GM21786 (cell line): ENCODE measurements at regions not wholly inside any gene's neighbourhood (a gene's known extent, or its start where the extent isn't known, plus 50 kb on each side); places are given as distances from the start of the nearest gene placed in this dataset.

Source experiments
- ATAC-seq: cut with Tn5 transposase; IDR thresholded peaks from one replicate; pipeline ENCODE4 v1.9.1; 2021; ENCODE audit not compliant: unreplicated experiment

DNA sequence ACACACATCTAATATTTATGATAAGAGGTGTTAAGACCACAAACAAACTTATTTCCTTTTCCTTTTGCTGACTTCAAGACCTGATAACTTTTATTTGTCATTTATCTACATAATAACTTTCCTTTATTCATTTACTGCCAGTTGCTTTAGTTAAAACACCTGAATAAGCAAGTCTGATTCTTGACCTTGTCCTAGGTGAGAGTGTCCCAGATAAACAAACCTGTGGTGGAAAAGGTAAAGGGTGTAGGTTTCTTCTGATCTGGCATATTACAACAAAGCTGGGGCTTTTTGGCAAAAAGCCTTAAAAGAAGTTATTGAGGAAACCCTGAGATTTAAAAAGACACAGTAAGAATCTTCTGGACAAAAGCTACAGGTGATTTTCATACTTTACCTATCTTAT is 191.5 kb downstream of the ZBBX start:
- ATAC-seq, result no peak

DNA sequence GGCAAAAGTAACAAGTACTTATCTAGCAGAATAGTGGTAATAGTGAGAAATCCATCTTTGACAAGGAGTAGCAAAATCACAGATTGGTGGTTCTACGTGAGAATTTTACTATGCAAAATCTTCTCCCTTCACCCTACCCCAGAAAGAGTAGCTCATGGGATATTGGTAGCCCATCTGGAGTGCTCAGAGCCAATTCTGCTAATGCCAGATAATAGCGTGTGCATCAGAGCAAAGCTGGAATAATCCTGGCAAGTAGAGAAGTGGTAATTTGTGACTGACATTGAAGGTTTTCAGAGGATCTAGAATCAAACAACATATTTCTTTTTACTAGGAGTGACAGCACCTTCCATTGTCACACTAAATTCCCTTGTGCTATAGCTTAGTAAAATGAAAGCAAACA is 192.9 kb downstream of the ZBBX start:
- no peak for ATAC-seq

DNA sequence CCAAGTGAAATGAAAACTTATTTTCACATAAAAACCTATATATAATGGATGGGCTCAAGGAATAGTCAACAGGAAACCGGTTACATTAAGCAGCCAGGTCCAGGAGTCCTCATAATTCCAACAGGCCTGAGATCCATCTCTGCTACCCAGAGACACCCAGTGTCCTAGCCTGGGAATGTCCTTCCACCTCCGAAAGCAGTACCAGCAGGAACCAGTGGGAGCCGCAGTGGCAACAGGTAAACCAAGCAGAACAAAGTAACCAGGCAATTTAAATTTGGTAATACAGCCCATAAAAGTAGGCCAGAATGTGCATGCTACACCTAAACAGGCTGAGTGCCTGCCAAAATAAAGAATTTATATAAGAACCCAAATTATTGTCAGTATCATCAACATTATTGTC is 195.6 kb downstream of the ZBBX start:
- no peak for ATAC-seq

DNA sequence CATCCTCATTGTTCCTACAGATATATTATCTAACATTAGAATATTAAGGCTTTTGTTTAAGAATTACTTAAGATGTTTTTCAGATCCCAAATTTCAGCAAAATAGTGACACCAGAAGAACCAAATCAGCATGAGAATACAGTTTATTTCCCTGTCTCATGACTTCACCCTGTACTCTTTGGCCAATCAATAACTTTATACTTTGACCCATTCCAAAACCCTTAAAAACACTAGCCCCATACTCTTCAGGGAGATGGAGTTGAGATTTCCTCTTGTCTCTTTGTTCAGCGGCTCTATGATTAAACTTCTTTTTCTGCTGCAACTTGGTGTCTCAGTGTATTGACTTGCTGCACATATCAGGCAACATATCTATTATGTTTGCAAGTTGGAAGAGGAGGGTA is 207.7 kb downstream of the ZBBX start:
- ATAC-seq, result no peak

DNA sequence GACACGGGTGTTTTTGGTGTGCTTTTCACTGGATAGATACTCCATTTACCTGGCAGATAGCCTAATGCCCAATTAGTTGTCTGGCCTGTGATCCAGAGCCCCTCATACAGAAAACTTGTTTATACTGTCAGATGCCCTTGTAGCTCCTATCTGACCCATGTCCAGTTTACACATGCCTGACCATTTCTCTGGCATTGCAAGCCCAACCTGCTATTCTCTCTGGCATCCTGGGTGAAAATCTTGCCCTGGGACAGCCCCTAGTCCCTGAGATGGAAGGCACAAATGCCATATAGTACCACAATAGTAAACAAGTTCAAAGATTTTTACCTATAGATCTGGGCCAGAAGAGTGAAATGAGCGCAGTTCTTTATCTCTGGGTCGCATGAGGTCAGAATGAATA is 212.6 kb downstream of the ZBBX start:
- no peak for ATAC-seq

DNA sequence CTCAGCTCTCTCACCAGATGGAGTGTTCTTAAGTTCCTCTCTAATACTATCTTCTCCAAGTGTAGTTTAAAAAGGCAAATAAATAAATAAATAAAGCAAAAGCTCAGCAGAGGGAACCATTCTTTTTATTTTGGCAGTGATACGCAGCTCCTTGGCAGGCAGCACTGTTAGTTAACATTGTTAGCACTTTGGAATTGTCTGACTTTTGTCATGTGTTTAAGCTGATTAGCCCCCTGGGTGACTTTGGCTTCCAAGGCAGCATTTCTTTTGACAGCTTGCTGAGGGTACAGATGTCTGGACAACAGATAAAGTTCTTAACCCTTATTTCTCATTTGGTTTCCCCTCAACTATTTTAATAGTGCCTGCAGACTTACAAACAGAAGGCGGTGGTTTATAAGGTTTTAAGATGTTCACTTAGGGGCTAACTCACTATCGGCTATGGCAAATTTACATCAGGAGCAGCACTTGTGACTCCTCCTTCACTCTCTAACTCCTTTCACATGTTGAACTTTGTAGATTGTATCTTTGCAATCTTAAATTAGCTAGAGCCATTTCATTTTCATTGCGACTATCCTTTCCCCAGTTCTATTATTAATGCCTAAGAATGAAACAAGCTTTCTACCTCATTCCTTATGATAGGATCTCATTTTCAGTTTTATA is 213.4 kb downstream of the ZBBX start:
- ATAC-seq, result no peak

DNA sequence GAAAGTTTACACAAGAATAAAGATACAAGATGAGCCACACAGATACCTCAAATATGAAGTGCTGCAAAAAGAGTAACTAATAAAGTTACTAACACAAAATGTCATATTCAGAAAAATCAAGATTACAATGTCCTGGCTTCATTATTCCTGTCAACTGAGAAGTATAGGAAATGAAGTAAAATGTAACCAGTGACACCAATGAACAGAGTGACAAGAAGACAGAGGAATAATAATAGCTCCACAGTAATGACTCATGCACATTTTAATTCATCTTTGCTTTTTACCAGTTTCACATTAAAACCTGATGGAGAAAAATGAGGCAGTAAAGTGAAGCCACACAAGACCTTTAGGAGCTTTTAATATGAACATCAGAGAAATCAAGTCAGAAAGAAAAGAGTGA is 214.1 kb downstream of the ZBBX start:
- no peak for ATAC-seq

DNA sequence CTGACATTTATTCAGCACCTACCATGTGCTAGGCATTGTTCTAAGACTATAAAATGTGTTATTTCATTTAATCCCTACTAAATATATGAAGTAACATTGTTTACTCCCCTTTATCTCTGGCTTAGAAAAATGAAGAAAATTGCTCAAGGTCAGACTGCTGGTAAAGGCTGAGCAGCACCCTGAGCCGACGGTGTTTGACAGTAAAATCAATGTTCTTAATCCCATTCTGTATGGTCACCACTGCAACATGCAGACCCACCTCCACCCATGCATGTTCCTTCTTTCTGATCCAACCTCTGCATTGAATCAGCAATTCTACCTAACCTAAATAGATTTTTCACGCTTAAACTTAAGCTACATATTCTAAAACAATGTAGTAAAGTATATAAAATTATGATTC is 216.5 kb downstream of the ZBBX start:
- no peak for ATAC-seq

DNA sequence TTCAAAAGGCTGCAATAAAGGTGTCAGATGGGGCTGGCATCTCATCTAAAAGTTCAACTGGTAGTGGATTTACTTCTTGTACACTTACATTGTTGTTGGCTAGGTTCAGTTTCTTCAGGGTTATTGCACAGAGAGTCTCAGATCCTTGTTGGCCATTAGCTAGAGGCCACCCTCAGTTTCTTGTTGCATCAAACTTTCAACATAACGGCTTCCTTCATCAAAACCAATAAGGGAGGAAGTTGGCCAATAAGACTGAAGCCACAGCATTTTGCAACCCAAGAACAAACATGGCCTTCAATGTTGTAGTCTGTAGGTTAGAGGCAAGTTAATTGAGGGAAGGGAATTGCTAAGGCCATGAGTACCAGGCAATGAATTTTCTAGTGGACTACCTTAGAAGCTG is 218.0 kb downstream of the ZBBX start:
- no peak for ATAC-seq

DNA sequence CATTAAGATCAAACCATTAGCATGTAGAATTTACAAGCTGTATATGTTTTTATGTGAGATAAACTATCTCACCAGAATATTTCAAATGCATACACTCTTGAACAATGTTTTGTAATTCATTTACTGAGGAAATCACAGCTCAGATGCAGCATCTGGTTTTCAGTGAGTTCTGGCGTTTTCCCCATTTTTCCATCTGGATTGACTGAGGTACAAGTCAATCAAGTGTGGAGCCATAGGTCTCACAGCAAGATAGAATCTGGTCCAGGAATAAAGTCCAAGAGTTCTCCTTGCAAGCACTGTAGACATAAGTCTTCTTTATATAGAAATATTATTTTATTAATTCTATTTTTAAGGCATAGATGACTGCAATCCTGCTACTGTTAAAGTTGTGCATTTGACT is 219.3 kb downstream of the ZBBX start:
- no peak for ATAC-seq

DNA sequence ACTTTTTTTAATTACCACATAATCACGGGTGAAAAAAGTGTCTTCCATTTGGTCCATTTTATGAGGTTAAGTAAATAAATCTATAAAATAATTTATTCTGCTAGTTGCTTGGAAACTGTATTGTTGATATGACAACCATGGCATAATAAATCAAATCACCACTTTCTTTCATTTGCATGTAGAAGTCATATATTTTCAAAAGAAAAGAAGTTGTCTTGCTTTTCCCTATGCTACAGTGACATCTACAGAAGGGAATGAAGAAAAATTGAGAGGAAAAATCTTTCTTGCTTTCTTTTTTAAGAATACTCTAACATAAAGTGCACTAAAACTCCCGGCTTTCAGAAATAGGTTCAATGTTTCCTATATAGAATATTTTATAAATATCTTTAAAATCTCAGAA is 228.5 kb downstream of the ZBBX start:
- ATAC-seq, result no peak

DNA sequence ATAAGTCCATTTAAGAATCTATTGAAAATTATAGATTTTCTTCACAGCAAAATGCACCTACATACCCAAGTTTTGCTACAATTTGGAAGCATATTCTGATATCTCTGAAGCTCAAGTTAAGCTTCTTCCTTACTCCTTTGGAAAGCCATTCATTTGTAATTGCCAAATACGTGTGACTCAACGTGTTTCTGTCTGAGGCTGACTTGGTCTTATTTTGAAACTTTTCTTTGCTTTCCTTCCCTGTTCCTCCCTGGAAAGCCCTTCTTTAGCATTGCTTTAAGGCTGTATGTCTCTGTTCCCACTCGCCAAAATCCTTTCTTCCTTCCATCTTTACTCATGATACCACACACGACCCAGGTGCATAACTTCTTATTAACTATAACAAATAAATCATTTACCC is 232.0 kb downstream of the ZBBX start:
- ATAC-seq, result no peak

DNA sequence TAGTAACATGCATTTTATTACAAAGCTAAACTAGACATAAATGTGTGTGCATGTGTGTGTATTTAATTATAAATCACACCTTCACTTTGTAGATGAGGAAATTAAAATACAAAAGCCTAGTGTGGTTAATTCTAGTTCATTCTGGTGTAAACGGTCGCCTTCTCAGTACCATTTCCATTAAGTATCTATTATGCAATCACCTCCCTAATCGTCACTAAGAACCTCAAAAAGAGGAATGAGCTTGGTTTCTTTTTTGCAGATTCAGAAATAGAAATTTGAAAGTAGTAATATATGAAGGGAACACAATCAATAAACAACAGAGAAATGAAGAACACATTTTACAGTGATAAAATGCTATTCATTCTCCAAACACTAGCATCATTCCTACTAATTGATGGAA is 233.2 kb downstream of the ZBBX start:
- no peak for ATAC-seq

DNA sequence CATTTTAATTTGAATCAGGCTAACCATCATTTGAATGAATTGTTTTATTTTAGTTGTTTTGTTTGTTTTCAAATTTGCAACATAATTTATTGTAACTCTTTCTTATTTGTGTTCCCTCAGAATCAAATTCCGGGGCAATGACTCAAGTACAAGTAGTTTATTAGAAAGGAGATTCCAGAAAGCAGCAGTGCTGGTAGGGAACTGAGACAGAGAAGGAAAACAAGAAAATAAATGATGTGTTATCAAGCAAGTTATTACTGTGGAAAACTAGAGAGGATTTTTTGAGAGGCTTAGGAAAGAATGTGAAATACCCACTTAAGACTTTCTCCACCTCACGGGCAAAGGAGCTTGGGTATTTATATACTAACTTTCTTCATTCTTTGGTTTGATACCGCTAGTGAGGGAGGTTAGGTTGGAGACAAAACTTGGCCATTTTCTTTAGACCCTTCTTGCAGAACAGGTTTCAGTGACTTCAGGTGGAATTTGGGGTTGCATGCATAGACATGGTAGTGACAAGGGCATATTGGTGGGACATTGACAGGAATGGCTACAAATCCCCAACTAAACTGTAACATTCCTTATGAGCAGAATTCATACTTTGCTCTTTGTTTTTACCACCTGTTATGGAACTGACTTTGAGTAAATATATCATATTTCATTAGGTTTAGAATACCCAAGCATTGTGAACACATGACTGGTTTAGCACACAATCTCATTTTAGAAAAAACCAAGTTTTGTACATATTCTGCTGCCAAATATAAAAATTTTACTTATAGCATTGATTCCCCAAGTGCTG is 254.3 kb downstream of the ZBBX start:
- no peak for ATAC-seq

DNA sequence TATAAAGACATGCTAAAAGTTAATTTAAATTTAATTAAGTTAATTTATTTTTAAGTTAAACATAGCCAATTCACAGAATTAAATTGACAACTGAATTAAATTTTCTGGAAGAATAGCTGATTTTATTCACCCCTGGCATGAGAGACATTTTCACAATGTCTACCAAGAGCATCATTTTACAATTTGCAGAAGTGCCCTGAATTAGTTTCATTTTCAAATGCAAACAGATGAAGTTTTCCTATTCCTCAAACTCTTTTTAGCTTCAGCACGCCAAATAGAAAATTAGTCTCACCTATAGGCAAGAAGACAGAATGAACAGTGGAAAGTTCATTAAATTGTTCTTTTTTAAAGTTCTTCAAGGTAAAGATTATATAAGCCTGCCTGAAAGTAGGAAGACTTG is 259.3 kb downstream of the ZBBX start:
- no peak for ATAC-seq

DNA sequence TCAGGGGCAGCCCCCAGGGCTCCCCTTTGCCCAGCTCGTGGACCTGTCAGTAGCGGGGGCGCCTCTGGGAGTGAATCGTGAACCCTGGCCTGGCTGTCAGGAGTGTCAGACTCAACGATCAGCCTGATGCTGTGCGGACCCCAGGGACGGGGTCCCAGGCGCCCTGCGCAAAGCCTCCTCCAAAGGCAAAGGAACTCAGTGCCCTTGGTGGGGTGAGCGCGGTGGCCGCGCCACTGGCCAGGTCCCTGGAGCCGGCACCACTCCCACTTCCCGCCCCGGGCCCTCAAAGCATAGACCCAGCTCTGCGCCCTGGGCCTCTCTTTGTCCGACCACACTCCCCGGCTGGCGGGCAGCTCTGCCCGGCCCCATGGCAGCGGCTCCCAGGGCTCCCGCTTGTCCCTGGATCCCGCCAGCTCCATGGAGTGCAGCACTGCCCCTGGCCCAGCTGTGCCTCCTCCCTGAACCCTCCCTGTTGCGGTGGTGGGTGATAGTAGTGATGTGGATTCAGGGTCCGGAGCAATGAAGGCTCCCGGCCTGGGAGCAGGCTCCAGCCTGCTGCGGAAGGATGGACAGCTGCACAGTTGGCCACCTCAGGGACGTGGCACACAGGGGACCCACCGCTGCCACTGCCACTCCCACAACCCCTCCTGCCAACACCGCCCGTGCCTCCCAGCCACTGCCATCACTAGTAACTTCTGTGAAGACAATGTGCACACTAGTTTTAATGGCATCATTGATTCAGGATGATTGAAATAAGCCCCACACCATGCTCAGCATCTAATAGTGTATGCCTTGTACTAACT is 263.8 kb downstream of the ZBBX start:
- ATAC-seq, result no peak

DNA sequence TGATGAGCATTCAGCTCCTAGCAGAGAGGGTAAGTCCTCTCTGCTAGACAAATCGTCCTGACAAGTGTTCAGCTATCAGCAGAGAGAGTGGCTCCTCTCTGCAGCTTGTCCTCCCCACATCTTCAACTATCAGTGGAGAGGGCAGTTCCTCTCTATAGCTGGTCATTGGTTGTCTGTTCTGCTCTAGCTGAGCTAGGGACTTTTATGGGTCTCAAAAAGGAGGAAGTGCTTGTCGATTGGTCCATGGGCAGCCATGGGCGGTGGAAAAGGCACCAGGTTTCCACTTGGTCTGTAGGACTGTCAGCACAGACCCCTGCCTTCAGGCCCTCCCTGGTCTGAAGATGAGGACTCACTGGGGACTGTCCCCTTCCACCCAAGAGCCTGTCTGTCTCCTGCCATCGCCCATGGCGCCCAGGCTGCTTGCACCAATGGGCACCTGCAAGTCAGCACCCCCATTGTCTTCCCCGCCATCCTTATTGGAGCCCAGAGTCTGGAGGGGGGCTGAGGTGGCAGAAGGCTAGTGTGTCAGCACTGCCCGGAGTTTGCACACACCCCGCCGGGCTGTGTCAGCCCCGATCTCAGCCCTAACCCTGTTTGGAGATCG is 264.7 kb downstream of the ZBBX start:
- ATAC-seq, result no peak

DNA sequence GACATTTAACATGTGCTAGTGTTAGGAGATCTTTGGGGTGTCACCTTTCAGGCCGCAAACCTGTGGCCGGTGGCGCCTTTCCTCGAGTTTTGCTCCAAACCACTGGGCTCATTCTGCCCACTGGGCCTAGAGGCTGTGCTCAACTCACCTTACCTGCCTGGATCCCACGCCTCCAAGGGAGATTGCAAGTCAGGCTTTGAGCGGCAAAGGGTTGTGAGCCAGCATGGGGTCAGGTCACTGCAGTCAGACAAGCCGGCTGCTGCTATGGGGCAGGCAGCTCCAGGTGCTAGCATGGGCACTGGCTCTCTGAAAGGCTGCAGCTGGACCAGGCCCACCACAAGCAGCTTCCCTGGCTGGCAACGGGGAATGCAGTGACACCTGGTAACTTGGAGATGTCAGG is 265.5 kb downstream of the ZBBX start:
- no peak for ATAC-seq

DNA sequence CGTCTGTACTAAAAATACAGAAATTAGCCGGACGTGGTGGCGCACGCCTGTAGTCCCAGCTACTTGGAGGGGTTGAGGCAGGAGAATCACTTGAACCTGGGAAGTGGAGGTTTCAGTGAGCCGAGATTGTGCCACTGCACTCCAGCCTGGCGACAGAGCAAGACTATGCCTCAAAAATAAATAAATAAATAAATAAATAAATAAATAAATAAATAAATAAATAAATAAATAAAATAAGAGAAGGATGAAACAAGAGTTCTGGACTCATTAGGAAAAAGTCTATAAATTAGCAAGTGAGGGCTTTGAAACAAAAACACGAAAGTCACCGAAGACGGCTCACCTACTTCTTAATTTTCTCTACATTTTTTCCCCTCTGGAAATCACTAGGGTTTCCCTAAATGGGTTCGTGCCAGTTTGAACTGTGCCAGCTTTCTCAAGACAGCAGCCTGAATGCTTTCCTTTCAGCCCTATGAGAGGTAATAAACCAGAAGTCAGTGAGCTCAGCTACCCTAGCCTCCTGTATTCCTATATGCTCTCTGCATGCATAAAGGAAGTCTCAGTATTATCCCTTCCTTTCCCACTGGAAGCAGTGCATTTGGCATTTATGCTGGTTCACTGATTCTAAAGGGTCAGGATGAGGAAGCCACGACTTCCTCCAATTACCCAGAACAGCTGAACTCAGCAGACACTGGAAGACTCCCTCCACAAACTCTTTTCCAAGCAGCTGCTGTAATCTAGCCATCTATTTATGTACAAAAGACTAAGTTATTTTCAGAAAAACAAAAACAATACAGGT is 266.9 kb downstream of the ZBBX start:
- no peak for ATAC-seq

DNA sequence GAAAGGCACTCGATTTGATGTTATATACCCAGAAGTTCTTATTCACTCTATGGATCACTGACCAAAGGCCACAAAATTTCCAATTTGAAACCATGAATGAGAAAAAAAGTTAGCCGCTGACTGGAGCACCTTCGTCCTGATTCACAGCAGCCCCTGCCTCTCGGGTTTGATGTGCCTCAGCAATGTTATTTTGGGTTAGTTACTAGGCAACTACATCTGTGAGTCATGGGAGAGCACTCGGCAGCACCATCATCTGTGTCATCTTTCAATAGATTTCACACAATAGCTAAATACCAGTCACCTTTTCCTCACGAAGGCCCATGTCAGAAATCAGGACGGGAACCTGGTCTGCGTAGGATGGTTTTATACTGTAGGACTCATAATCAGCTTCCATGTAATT is 269.2 kb downstream of the ZBBX start:
- ATAC-seq, result no peak

DNA sequence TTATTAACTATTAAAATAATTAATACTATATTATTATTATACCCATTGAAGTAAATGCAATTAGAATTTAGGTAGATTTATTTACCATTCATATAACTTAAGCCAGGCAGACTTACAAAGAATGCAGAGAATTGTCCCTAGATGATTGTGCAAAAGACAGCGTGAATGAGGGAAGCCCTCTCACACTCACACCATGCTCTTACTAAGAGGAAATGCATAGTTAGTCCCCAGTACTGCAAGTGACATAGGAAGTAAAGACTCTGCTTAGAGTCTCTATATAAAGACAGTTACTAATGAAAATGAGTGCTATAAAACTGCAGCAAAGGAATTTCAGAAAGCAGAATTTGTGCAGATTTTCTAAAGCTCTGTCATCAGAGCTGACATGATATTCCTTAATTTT is 270.4 kb downstream of the ZBBX start:
- ATAC-seq, result no peak
